Ishikawa (cell line): ENCODE measurements at regions not wholly inside any gene's neighbourhood (a gene's known extent, or its start where the extent isn't known, plus 50 kb on each side); places are given as distances from the start of the nearest gene placed in this dataset.

Source experiments
- CEBPB ChIP-seq: IDR thresholded peaks from 2 replicates; pipeline ENCODE4 v1.6.1; 2012
- CREB1 ChIP-seq: IDR thresholded peaks from 2 replicates; pipeline ENCODE4 v1.6.1; 2012; ENCODE audit warnings: low read depth
- EGR1 ChIP-seq: IDR thresholded peaks from 2 replicates; pipeline ENCODE4 v1.6.1; 2012
- EP300 ChIP-seq: IDR thresholded peaks from 2 replicates; pipeline ENCODE4 v1.6.1; 2012; ENCODE audit warnings: borderline replicate concordance
- FOXM1 ChIP-seq: IDR thresholded peaks from 2 replicates; pipeline ENCODE4 v1.6.1; 2012; ENCODE audit warnings: low read depth, borderline replicate concordance
- MAX ChIP-seq: IDR thresholded peaks from 2 replicates; pipeline ENCODE4 v1.6.1; 2012
- NFIC ChIP-seq: IDR thresholded peaks from 2 replicates; pipeline ENCODE4 v1.6.1; 2012
- RAD21 ChIP-seq: IDR thresholded peaks from 2 replicates; pipeline ENCODE4 v1.6.1; 2012; ENCODE audit warnings: low read depth
- TAF1 ChIP-seq: IDR thresholded peaks from 2 replicates; pipeline ENCODE4 v1.6.1; 2012; ENCODE audit warnings: low read depth, mild to moderate bottlenecking
- TCF12 ChIP-seq: IDR thresholded peaks from 2 replicates; pipeline ENCODE4 v1.6.1; 2012; ENCODE audit warnings: low read depth
- TEAD4 ChIP-seq: IDR thresholded peaks from 2 replicates; pipeline ENCODE4 v1.6.1; 2012
- YY1 ChIP-seq: IDR thresholded peaks from 2 replicates; pipeline ENCODE4 v1.6.1; 2012; ENCODE audit warnings: low read depth
- ZBTB7A ChIP-seq: IDR thresholded peaks from 2 replicates; pipeline ENCODE4 v1.6.1; 2012; ENCODE audit warnings: low read depth
- TF ChIP-seq, protein P1 (sequence below): IDR thresholded peaks from 2 replicates; pipeline ENCODE4 v1.6.1; 2012
- TF ChIP-seq, protein P2 (sequence below): IDR thresholded peaks from 2 replicates; pipeline ENCODE4 v1.6.1; 2012; ENCODE audit warnings: low read depth, mild to moderate bottlenecking

GRCh38 chr4:123603165-123603564, 206.6 kb downstream of the SPRY1 start:
- TF ChIP-seq FOXM1 (no peak), NFIC (peak; percentile 36; the same call in 1 of the 2 replicates)

DNA sequence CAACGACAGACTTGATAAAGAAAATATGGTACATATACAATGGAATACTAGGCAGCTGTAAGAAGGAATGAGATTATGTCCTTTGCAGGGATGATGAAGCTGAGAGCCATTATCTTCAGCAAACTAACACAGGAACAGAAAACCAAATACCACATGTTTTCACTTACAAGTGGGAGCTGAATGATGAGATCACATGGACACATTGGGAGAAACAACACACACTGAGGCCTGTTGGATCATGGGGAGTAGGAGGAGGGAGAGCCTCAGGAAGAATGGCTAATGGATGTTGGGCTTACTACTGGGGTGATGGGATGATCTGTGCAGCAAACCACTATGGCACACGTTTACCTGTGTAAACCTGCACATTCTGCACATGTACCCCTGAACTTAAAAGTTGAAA, 209.7 kb downstream of the SPRY1 start:
- TF ChIP-seq CREB1 (no peak), TEAD4 (no peak), TCF12 (no peak), YY1 (no peak), TAF1 (no peak), FOXM1 (no peak), RAD21 (no peak), ZBTB7A (no peak), MAX (no peak), EP300 (no peak), NFIC (no peak)
- TF ChIP-seq, protein P1, sequence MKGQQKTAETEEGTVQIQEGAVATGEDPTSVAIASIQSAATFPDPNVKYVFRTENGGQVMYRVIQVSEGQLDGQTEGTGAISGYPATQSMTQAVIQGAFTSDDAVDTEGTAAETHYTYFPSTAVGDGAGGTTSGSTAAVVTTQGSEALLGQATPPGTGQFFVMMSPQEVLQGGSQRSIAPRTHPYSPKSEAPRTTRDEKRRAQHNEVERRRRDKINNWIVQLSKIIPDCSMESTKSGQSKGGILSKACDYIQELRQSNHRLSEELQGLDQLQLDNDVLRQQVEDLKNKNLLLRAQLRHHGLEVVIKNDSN = no peak

DNA sequence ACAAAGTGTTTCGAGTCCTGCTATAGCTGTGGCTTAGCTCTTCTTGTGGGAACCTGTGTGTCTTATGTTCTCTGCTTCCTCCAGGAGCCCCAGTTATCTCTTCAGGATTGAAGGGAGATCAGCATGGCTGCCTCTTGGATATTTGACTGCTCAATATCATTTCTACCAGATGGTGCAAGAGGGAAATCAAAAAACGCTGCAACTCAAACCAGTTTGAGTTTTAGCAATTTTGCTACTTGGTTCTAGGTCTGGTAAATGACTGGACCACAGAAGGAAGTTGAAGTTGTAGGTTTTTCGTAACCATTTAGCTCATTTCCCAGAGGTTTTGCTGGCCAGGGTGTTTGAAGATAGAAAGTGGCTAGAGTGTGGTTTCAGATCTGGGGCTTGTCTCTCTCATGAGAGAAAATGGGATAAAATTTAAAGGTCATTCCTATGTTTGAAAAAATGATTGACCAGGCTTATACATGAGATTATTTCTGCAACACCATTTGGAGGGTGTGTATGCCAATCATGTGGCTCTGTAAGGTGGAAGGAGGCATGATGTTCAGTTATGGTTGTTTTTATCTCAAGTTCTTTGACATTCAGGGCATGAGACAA, 210.4 kb downstream of the SPRY1 start:
- no peak for TF ChIP-seq FOXM1
- TF ChIP-seq YY1 = no peak
- no peak for TF ChIP-seq CEBPB
- TF ChIP-seq NFIC = no peak
- no peak for TF ChIP-seq CREB1

DNA sequence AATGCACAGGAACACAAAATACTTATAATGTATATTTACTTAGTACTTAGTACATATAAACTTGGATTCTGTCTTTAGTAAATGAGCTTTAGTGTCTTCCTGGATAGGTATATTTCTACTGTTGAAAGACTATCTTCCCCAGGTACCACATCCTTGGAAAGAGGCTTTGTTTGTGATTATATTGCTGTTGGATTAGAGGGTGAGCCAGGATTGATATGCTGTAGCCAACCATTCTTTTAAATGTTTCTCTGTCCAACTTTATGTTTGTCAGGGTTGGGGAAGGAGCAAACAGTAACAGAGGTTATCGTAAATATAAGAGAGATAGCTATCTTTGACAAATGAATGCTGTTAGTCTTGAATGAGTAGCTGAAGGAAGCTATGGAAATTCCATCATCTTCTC, 213.2 kb downstream of the SPRY1 start:
- TF ChIP-seq EGR1 (no peak), TCF12 (no peak), RAD21 (no peak), ZBTB7A (no peak), CEBPB (no peak), FOXM1 (no peak), TEAD4 (no peak), CREB1 (no peak), NFIC (no peak), EP300 (no peak), MAX (no peak)
- TF ChIP-seq, protein P1 = no peak

- no peak for TF ChIP-seq CREB1
- TF ChIP-seq FOXM1 = no peak
- TF ChIP-seq ZBTB7A = no peak
- no peak for TF ChIP-seq EP300
- TF ChIP-seq TEAD4 = no peak
- no peak for TF ChIP-seq CEBPB
- TF ChIP-seq, protein P1 = no peak
- TF ChIP-seq NFIC = no peak
Observed at GRCh38 chr4:123613586-123614344, 217.2 kb downstream of the SPRY1 start.

GRCh38 chr4:123615901-123616300, 219.3 kb downstream of the SPRY1 start:
- TF ChIP-seq CREB1 = no peak
- no peak for TF ChIP-seq FOXM1
- no peak for TF ChIP-seq EGR1
- TF ChIP-seq TCF12 = no peak
- no peak for TF ChIP-seq ZBTB7A
- TF ChIP-seq, protein P2, sequence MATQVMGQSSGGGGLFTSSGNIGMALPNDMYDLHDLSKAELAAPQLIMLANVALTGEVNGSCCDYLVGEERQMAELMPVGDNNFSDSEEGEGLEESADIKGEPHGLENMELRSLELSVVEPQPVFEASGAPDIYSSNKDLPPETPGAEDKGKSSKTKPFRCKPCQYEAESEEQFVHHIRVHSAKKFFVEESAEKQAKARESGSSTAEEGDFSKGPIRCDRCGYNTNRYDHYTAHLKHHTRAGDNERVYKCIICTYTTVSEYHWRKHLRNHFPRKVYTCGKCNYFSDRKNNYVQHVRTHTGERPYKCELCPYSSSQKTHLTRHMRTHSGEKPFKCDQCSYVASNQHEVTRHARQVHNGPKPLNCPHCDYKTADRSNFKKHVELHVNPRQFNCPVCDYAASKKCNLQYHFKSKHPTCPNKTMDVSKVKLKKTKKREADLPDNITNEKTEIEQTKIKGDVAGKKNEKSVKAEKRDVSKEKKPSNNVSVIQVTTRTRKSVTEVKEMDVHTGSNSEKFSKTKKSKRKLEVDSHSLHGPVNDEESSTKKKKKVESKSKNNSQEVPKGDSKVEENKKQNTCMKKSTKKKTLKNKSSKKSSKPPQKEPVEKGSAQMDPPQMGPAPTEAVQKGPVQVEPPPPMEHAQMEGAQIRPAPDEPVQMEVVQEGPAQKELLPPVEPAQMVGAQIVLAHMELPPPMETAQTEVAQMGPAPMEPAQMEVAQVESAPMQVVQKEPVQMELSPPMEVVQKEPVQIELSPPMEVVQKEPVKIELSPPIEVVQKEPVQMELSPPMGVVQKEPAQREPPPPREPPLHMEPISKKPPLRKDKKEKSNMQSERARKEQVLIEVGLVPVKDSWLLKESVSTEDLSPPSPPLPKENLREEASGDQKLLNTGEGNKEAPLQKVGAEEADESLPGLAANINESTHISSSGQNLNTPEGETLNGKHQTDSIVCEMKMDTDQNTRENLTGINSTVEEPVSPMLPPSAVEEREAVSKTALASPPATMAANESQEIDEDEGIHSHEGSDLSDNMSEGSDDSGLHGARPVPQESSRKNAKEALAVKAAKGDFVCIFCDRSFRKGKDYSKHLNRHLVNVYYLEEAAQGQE = no peak
- TF ChIP-seq NFIC = no peak
- no peak for TF ChIP-seq TEAD4
- TF ChIP-seq TAF1 = no peak
- TF ChIP-seq, protein P1 = no peak
- no peak for TF ChIP-seq RAD21
- no peak for TF ChIP-seq MAX
- no peak for TF ChIP-seq YY1
- TF ChIP-seq EP300 = no peak

DNA sequence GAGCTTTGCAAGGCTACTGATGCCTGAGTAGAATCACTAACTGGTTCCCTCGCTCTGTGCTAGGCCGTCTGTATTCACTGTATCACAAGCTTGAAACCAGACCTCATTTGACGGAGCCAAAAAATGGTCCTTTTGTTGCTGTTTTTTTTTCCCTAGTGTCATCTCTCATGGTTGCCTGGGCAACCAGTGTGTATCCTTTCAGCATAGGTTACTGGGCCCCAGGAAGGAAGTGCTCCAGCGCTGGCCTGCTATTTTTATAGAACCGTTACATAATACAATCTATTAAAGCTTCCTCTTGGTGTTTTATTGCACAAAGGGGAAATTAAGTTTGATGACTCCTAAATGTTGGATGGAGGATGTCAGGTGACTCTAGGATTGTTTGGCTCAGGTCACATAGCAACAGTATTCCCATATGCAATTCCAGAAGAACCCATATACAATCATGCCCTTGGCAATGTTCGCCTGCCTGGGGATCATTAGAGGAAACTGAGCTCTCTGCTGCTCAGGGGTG, 220.4 kb downstream of the SPRY1 start:
- TF ChIP-seq, protein P2 = no peak
- TF ChIP-seq EP300 (no peak), TCF12 (no peak)
